ENCODE measurements at regions not wholly inside any gene's neighbourhood (a gene's known extent, or its start where the extent isn't known, plus 50 kb on each side); places are given as distances from the start of the nearest gene placed in this dataset.

DNA sequence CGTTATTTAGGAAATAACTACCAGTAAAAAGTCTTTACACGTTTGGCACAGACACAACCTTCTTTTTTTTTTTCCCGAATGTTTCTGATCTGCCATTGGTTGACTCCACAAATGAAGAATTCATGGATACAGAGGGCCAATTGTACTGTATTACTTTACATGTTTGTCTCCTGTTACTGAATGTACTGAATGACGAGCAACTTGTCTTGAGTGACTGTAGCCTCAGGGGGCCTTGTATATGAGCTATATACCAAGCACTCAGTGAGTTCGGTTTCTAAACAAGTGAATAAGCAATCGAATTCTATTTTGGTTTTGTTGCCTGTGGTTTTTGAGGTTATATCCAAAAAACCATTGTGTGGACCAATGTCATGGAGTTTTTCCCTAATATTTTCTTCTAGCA is 480.0 kb upstream of the SYT1 start:
- no peaks in the 10 kb centered on the region for H3K9me3 ChIP-seq (ENCODE audit: low read depth)
- no peaks in the 10 kb centered on the region for H3K9me2 ChIP-seq (replicated peaks; ENCODE audit: insufficient read depth)
- no peak overlapping the region for H3K4me3 ChIP-seq
- no peak for TF ChIP-seq EZH2phosphoT487 (IDR thresholded peaks at IDR 0.05; ENCODE audit: low read depth, severe bottlenecking, unreplicated experiment)
- TF ChIP-seq, protein P1, sequence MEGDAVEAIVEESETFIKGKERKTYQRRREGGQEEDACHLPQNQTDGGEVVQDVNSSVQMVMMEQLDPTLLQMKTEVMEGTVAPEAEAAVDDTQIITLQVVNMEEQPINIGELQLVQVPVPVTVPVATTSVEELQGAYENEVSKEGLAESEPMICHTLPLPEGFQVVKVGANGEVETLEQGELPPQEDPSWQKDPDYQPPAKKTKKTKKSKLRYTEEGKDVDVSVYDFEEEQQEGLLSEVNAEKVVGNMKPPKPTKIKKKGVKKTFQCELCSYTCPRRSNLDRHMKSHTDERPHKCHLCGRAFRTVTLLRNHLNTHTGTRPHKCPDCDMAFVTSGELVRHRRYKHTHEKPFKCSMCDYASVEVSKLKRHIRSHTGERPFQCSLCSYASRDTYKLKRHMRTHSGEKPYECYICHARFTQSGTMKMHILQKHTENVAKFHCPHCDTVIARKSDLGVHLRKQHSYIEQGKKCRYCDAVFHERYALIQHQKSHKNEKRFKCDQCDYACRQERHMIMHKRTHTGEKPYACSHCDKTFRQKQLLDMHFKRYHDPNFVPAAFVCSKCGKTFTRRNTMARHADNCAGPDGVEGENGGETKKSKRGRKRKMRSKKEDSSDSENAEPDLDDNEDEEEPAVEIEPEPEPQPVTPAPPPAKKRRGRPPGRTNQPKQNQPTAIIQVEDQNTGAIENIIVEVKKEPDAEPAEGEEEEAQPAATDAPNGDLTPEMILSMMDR (IDR thresholded peaks at IDR 0.05; ENCODE audit: poor library complexity): no peak
- no peak for DNase-seq (ENCODE audit: low spot score)
- 88% methylated on average over 6 of the region's 6 CpGs for WGBS (ENCODE audit: low lambda C conversion rate, missing lambda C conversion rate)
- H3K36me3 ChIP-seq (replicated peaks; ENCODE audit: insufficient read depth, low read depth): no peaks in the 10 kb centered on the region
- H3K79me2 ChIP-seq: no peaks in the 10 kb centered on the region
- no peak overlapping the region for H3K4me2 ChIP-seq
- no peaks in the 10 kb centered on the region for H4K20me1 ChIP-seq (ENCODE audit: insufficient read depth, poor library complexity, severe bottlenecking)
- no peak overlapping the region for H2AFZ ChIP-seq
- H3K27me3 ChIP-seq: no peaks in the 10 kb centered on the region
- no peak overlapping the region for H3K27ac ChIP-seq
- no peaks in the 10 kb centered on the region for H3K4me1 ChIP-seq (ENCODE audit: insufficient read depth)

DNA sequence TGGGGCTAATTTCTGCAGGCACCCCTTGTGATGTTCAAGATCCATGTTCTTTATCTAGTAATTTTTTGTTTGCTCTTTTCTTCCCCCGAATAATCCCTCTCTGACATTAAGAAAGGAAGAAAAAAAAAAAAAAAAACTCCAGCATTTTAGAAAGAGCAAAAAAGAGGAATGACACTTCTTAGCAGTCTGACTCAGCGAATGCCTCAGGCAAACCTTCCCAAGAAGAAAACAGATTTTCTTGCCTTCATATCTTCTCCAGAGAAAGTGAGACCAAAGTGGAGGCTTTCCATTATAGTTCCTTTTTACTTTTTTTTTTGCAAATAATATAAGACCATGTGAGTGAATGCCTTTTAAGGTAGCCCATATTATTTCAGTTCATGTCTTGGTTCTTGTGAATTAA is 479.0 kb upstream of the SYT1 start:
- H3K36me3 ChIP-seq (replicated peaks; ENCODE audit: insufficient read depth, low read depth): no peaks in the 10 kb centered on the region
- TF ChIP-seq EZH2phosphoT487 (IDR thresholded peaks at IDR 0.05; ENCODE audit: low read depth, severe bottlenecking, unreplicated experiment) (no peak), EZH2 (IDR thresholded peaks at IDR 0.05; ENCODE audit: borderline replicate concordance) (no peak)
- TF ChIP-seq, protein P1 (IDR thresholded peaks at IDR 0.05; ENCODE audit: poor library complexity): no peak
- H3K27me3 ChIP-seq: no peaks in the 10 kb centered on the region
- H3K9me2 ChIP-seq (replicated peaks; ENCODE audit: insufficient read depth): no peaks in the 10 kb centered on the region
- no peak for DNase-seq (ENCODE audit: low spot score)
- H3K4me2 ChIP-seq: no peak overlapping the region
- no peaks in the 10 kb centered on the region for H3K9me3 ChIP-seq (ENCODE audit: low read depth)
- 80% methylated on average over 2 of the region's 2 CpGs for WGBS (ENCODE audit: low lambda C conversion rate, missing lambda C conversion rate)
- no peaks in the 10 kb centered on the region for H3K4me1 ChIP-seq (ENCODE audit: insufficient read depth)
- H3K4me3 ChIP-seq: no peak overlapping the region
- H4K20me1 ChIP-seq (ENCODE audit: insufficient read depth, poor library complexity, severe bottlenecking): no peaks in the 10 kb centered on the region
- no peaks in the 10 kb centered on the region for H3K79me2 ChIP-seq
- no peak overlapping the region for H3K27ac ChIP-seq
- H2AFZ ChIP-seq: no peak overlapping the region

DNA sequence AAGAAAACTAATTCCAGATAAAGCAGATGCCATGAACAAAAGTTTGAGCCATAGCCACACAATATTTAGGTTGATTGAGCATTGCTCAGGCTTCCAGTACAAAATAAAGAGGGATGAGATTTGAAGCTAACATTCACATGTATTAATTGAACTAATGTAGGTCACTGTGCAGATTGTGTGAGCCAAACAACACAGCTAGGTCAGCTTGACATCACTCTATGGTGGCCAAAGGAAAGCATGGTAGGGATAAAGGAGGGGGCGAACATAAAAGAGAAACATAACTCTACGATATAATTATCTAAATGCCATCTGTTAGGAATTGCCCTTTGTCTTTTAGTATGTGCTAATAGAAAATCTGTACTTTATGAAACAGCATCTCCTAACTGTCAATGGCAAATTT is 477.7 kb upstream of the SYT1 start:
- no peak overlapping the region for H3K27ac ChIP-seq
- TF ChIP-seq, protein P1 (IDR thresholded peaks at IDR 0.05; ENCODE audit: poor library complexity): no peak
- TF ChIP-seq EZH2phosphoT487 (IDR thresholded peaks at IDR 0.05; ENCODE audit: low read depth, severe bottlenecking, unreplicated experiment) (no peak), EZH2 (IDR thresholded peaks at IDR 0.05; ENCODE audit: borderline replicate concordance) (no peak)
- WGBS (ENCODE audit: low lambda C conversion rate, missing lambda C conversion rate): 91% methylated on average over 2 of the region's 2 CpGs
- no peaks in the 10 kb centered on the region for H3K79me2 ChIP-seq
- H3K4me1 ChIP-seq (ENCODE audit: insufficient read depth): no peaks in the 10 kb centered on the region
- no peaks in the 10 kb centered on the region for H3K27me3 ChIP-seq
- no peaks in the 10 kb centered on the region for H4K20me1 ChIP-seq (ENCODE audit: insufficient read depth, poor library complexity, severe bottlenecking)
- no peaks in the 10 kb centered on the region for H3K9me2 ChIP-seq (replicated peaks; ENCODE audit: insufficient read depth)
- H3K36me3 ChIP-seq (replicated peaks; ENCODE audit: insufficient read depth, low read depth): no peaks in the 10 kb centered on the region
- H3K9me3 ChIP-seq (ENCODE audit: low read depth): no peaks in the 10 kb centered on the region
- no peak overlapping the region for H3K4me3 ChIP-seq
- no peak for DNase-seq (ENCODE audit: low spot score)
- H2AFZ ChIP-seq: no peak overlapping the region
- no peak overlapping the region for H3K4me2 ChIP-seq

DNA sequence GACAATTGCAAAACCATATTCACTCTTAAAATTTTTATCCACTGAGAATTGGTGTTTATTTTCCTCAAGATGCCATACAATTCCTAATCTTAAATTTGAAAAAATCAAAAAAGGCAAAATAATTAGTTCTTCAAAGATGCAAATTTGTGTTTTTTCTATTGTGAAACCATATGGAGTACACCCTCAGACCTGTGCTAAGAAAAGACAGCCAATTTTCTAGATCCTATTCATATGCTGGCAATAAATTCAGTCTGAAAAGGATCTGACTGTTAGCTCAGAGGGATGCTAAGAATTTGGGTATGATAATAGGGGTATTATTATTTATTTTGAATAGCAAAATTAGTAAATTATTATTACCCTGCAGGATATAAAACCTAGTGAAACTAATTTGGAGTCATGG is 476.9 kb upstream of the SYT1 start:
- Histone ChIP-seq H3K4me3 (no peak overlapping the region), H3K27me3 (no peaks in the 10 kb centered on the region), H3K4me1 (ENCODE audit: insufficient read depth) (no peaks in the 10 kb centered on the region), H3K9me2 (replicated peaks; ENCODE audit: insufficient read depth) (no peaks in the 10 kb centered on the region), H3K36me3 (replicated peaks; ENCODE audit: insufficient read depth, low read depth) (no peaks in the 10 kb centered on the region), H3K79me2 (no peaks in the 10 kb centered on the region), H2AFZ (no peak overlapping the region), H4K20me1 (ENCODE audit: insufficient read depth, poor library complexity, severe bottlenecking) (no peaks in the 10 kb centered on the region), H3K4me2 (no peak overlapping the region), H3K9me3 (ENCODE audit: low read depth) (no peaks in the 10 kb centered on the region), H3K27ac (no peak overlapping the region)
- TF ChIP-seq EZH2phosphoT487 (IDR thresholded peaks at IDR 0.05; ENCODE audit: low read depth, severe bottlenecking, unreplicated experiment) (no peak), EZH2 (IDR thresholded peaks at IDR 0.05; ENCODE audit: borderline replicate concordance) (no peak)
- TF ChIP-seq, protein P1 (IDR thresholded peaks at IDR 0.05; ENCODE audit: poor library complexity): no peak
- no peak for DNase-seq (ENCODE audit: low spot score)

Measured in hepatocyte (in vitro differentiated cells).